Stimulated activated CD4-positive, alpha-beta T cell treated with anti-CD3 and anti-CD28 coated beads, Interleukin-2, amount 100 ng/mL, for 24 hours (primary cell): ENCODE measurements at regions not wholly inside any gene's neighbourhood (a gene's known extent, or its start where the extent isn't known, plus 50 kb on each side); places are given as distances from the start of the nearest gene placed in this dataset.
"Not testable (repeated sequence)": the region's sequence is repeated elsewhere in the genome, so short reads cannot be mapped to it uniquely, and the experiment has no call there.

Experiments used
- DNase-seq, 2 donors: peaks; one replicate each; pipeline ENCODE4 v3.0.0-alpha.2; 2020

- DNase-seq = no peak
These were observed 367.8 kb downstream of the TLE1 start for GRCh38 chr9:81321551-81321950.

GRCh38 chr9:81320909-81321482 is 368.4 kb downstream of the TLE1 start:
- DNase-seq = no peak

- DNase-seq = no peak
These were observed 370.8 kb downstream of the TLE1 start for GRCh38 chr9:81318571-81318970.

- DNase-seq = no peak
These were observed 371.4 kb downstream of the TLE1 start for GRCh38 chr9:81317939-81318338.

DNA sequence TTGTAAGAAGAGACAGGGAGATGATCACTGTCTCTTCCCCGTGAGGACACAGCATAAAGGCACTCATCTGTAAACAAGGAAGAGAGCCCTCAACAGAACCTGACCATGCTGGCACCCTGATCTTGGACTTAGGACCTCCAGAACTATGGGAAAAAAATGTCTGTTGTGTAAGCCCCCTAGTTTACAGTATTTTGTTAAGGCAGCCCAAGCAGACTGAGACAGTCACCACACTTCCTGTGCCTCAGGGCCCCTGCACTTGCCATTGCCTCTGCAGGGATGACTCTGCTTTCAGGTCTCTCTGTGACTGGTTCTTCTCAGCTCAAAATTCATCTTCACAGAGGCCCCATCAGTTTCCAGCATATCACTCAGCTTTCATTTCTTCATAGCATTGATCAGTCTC is 372.1 kb downstream of the TLE1 start:
- no peak for DNase-seq

- no peak for DNase-seq
These were observed 374.9 kb downstream of the TLE1 start for GRCh38 chr9:81314490-81314889.

DNA sequence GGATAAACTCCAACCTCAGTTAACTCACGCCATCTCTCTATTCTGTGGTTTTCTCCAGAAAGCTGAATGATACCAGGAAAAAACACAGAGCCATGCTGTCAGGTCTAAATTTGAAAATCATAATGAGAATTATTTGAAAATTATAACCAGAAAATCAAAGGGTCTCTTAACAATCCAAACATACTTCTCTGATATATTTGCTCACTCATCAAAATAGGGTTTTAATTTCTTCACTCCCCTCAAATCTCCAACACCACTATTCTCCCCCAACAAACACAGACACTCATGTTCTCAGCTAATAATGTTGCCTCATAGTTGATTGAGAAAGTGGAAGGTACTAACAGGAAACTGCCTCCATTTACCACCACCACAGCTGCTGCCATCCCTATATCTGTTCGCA is 375.5 kb downstream of the TLE1 start:
- DNase-seq = no peak

DNA sequence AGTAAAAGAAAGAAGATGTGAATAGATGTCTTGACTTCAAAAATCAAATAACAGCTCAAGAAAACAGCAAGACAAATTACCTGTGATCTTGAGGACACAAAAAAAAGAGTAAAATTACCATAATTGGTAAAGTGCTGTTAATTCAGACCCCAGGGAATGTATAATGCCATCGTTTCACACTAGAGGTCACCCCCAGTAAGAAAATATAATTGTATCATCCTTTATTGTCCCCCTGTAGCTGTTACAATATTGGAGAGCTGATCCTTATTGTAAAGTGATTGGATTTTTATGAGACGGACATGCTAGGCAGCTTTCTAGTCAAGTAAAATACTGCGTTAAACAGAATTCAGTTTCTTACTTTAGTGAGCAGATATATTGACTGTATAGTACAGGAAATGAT is 377.0 kb downstream of the TLE1 start:
- DNase-seq = no peak

DNA sequence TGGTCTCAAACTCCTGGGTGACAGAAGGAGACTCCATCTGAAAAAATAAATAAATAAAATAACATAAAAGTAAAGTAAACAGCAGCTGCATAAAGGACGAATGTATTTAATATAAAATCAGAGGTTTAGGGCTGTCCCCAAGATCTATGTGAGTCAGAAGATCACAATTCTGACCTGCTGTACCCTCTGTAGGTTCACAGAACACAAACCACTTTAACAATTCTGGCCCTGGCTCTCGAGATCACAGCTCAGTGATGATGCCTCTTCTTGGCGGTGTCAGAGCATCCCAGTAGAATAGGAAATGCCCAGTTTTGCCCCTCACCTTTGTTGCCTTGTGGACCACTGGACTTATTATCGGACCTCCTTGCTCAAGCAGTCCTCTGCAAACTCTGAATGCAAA is 380.9 kb downstream of the TLE1 start:
- DNase-seq = no peak

DNA sequence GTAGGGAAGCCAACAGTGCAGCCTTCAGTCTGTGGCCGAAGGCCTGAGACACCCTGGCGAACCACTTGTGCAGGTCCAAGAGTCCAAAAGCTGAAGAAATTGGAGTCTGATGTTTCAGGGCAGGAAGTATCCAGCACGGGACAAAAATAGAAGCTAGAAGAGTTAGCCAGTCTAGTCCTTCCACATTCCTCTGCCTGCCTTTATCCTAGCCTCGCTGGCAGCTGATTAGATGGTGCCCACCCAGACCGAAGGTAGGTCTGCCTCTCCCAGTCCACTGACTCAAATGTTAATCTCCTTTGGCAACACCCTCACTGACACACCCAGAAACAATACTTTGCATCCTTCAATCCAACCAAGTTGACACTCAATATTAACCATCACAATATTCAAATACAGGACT is 381.6 kb downstream of the TLE1 start:
- not testable (repeated sequence) for DNase-seq

- no peak for DNase-seq
These were observed 383.7 kb downstream of the TLE1 start for GRCh38 chr9:81305561-81306182.

GRCh38 chr9:81303658-81304057 is 385.7 kb downstream of the TLE1 start:
- DNase-seq = no peak

DNA sequence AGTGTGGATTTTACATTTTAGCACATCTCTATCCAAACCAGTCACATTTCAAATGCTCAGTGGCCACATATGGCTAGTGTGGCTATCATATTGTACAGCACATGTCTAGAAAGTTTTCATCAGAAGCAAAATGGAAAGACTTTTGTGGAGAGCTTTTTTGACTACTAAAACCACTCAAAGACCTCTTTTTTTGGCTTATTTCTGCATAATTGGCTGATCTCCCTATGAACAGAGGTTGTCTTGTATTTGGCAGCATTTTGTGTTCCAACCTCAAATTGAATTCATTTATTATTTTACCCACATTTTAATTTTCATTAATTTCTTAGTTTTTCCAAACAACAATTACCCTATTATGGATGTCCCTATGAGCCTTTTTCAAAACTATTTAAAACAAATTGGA is 395.7 kb downstream of the TLE1 start:
- no peak for DNase-seq

- no peak for DNase-seq
These were observed 397.1 kb downstream of the TLE1 start for GRCh38 chr9:81292056-81292805.

DNA sequence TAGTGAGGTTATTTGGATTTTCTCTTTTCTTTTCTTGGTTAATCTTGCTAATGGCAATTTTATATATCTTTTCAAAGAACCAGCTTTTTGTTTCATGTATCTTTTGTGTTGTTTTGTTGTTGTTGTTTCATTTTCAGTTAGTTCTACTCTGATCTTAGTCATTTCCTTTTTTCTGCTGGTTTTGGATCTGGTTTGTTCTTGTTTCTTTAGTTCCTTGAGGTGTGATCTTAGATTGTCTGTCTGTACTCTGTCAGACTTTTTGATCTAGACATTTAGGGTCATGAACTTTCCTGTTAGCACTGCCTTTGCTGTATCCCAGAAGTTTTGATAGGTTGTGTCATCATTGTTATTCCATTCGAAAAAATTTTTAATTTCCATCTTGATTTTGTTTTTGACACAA is 399.7 kb downstream of the TLE1 start:
- no peak for DNase-seq

DNA sequence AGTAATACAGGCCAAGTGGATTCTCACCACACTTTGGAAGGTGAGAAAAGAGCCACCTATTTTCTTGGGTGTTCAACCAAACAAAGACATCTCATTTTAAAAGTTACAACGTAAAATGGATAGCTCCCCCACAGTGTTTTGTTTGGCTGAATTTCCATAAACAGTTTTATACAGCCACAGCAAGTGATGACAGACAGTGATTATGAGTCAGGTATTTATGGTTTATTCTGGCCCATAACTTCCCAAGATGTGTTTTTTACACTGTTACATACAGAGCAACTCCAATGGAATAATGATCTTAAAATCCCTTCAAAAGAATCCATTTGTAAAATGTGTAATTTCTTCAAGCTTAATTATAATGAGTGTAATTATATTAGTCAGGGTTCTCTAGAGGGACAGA is 421.3 kb downstream of the TLE1 start:
- DNase-seq = no peak

DNA sequence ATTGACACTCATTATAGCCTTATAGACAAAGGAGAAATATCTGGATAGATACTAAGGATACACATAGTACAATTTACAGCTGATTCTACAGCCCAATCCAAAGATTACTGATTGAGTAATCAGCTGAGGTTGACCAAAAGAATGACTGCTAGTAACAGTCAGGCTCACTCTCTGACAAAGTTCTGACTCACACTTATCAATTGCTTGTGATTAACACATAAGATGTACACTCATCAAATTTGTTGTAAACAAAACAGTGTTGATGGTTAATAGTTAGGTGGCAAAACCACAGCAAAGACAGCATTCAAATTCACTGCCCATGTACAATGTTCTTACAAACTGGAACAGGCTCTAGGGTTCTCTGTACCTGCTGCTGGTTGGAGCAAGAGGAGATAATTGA is 422.7 kb downstream of the TLE1 start:
- no peak for DNase-seq

GRCh38 chr9:81266086-81266485 is 423.3 kb downstream of the TLE1 start:
- no peak for DNase-seq

GRCh38 chr9:81264516-81264915 is 424.8 kb downstream of the TLE1 start:
- no peak for DNase-seq

- DNase-seq = no peak
These were observed 429.5 kb downstream of the TLE1 start for GRCh38 chr9:81259896-81260295.

DNA sequence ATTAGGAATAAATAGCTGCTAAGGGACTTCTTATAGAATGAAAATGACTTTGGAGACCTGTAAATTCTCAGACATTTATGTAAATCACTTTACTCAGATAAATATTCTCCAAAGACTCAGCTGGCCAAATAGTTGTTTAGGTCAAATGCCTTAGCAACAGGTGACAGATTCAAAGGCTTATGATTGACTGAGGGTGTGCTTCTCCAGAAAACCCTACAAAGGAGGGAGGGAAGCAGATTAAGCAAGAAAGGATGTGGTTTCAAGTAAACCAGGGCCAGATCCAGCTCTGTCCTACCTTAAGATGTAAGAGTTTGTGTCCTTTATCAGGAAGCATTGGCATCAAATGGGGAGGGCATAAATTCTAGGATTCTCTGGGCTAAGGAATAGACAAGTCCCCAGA is 433.0 kb downstream of the TLE1 start:
- DNase-seq = no peak

DNA sequence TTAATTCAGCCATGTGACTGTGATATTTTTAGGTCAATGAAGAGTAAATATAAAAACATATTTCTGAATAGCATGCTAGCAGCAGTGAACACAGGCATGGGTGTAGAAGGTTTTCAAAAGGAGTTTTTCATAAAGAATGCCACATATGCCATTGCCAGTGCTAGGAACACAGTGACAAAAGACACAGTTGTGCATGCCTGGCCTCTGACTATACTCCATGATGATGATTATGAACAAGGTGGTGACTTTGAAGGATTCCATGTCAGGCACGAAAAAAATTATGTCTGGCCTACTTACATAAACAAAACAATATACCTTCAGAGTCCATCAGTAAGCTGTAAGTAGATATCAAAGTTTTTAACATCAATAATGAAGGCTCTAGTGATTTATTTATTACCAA is 438.7 kb downstream of the TLE1 start:
- DNase-seq = no peak

DNA sequence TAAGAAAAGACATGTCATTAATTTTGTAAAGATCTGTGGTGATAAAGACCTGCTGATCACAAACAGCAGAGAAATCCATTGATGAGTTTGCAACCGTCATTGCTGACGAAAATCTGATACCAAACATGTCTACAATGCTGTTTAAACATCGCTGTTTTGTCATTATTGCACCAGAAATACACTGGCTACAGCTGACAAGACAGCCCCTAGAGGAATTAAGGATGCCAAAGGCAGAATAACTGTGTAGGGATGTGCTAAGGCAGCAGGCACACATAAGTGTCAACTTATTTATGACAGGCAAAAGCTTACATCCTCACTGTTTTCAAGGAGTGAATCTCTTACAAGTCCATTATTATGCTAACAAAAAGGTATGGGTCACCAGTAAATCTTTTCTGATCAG is 439.3 kb downstream of the TLE1 start:
- DNase-seq = no peak

DNA sequence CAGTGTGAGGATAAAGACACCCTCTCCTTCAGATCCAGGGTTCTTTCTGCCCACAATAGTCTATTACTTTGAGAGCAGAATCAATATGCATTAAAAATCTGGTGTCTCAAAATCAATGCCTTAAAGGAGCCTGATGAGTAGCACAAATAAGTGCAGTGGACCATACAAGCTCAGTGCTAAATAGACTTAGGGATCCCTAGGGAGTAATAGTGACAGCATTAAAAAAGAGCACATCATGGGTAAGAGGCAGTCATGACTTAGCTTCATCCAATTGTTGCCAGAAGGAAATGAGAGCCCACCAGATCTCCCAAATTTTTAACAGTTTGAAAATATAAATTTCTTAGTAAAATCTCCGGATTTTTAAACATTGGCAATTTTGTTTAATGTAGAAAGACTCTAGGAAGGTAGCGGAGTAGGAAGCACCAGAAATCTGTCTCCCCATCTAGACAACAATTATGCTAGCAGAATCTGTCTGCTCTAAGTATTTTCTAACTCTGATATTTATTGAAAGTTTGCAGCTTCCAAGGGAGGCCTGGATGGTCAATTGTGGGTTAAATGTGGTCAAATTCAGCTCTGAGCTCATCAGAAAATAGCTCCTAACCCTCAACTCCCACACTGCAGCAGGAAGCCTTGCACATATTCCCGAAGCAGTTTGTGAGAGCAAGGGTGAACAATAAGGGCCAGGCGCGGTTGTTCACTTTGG is 443.9 kb downstream of the TLE1 start:
- no peak for DNase-seq
